ENCODE measurements at regions not wholly inside any gene's neighbourhood (a gene's known extent, or its start where the extent isn't known, plus 50 kb on each side); places are given as distances from the start of the nearest gene placed in this dataset.

GRCh38 chr7:91645542-91645941 lies 235.0 kb downstream of the MTERF1 start:
- TF ChIP-seq, protein P1, sequence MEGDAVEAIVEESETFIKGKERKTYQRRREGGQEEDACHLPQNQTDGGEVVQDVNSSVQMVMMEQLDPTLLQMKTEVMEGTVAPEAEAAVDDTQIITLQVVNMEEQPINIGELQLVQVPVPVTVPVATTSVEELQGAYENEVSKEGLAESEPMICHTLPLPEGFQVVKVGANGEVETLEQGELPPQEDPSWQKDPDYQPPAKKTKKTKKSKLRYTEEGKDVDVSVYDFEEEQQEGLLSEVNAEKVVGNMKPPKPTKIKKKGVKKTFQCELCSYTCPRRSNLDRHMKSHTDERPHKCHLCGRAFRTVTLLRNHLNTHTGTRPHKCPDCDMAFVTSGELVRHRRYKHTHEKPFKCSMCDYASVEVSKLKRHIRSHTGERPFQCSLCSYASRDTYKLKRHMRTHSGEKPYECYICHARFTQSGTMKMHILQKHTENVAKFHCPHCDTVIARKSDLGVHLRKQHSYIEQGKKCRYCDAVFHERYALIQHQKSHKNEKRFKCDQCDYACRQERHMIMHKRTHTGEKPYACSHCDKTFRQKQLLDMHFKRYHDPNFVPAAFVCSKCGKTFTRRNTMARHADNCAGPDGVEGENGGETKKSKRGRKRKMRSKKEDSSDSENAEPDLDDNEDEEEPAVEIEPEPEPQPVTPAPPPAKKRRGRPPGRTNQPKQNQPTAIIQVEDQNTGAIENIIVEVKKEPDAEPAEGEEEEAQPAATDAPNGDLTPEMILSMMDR (IDR thresholded peaks at IDR 0.05): no peak
- TF ChIP-seq POLR2AphosphoS5 (IDR thresholded peaks at IDR 0.05): no peak
